ENCODE measurements at regions not wholly inside any gene's neighbourhood (a gene's known extent, or its start where the extent isn't known, plus 50 kb on each side); places are given as distances from the start of the nearest gene placed in this dataset.
"Not testable (repeated sequence)": the region's sequence is repeated elsewhere in the genome, so short reads cannot be mapped to it uniquely, and the experiment has no call there.

DNA sequence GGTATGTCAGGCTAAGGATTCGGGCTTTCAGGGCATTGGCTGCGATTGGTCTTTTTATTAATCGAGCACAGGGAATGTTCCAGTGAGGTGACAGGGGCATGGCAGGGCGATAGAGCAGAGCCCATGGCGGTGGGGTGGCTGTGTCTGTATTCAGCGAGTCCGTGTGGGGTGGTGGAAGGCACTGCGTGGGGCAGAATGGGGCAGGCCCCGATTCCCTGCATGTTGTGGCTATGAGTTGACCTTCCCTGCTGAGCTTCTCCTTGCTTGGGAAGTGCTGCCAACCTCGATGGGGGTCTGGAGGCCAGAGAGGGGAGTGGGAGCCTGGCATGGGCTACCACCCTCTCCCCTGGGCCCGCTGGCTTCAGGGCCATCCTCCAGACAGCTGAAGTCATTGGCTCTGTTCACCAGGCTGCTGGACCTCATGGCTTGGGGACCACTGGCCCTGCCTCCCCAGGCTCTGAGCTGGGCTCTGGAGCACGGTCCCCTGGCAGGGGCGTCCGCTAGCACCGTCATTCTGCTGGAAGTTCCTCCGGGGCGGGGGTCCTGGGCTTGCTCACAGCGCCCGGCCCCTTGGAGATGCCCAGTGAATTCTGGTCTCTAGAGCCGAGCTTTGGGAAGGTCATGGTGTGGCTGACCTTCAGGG is 92.1 kb downstream of the NPIPB11 start:
- intact Hi-C loops (cut with DNase I): no loop called here
- no peak for DNase-seq

DNA sequence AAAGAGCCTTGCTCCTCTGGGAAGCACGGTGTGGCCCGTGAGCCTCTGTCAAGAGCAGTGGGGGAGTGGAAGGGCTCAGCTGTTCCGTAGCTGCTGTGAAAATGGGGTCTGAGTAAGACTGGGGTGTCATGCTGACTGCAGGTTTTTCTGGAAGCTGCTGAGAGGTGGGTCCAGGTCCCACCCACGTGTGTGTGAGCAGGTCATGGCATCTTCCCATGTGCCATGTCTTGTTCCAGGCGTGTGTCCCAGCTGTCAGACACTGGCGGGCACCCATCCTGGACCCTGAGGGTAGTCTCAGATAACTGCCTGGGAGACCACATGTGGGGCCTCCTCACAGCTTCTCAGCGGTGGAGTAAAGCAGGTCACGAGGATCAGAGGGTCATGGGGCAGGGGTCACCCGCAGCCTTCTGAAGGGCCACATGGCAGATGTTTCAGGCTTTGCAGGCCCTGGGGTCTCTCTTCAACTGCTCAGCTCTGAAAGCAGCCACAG is 92.9 kb downstream of the NPIPB11 start:
- intact Hi-C loops (cut with DNase I): no loop called here
- DNase-seq: no peak

DNA sequence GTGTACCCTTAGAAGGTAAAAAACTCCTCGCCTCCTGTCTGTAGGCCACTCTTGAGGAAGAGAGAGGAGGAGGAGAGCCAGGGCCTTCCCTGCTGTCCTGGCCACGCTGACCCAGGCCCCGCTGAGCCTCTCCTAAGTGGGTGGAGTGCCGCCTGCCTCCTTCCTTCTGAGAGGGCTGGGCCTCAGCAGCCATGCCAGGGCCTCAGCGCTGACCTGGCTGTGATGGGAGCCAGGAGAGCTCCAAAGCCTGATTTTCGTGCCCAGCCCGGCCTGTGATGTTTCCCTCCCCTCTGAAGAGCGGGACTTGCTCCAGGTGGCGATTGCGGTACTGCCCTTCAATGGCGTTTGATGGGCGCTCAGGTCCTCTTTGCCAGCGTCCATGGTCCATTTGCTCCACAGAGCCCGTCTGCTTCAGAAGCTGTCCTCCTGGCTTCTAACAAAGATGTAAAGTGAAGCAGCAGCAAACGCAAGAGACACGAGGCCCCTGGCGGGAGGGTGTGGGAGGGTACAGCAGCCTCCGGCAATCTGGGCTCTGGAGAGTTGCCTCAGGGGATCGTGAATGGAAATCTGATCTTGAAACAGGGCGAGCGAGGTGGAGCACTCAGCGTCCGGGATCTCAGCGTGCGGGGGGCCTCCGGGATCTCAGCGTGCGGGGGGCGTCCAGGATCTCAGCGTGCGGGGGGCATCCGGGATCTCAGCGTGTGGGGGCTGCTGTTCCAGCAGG is 93.5 kb downstream of the NPIPB11 start:
- intact Hi-C loops (cut with DNase I): no loop called here
- DNase-seq: no peak

DNA sequence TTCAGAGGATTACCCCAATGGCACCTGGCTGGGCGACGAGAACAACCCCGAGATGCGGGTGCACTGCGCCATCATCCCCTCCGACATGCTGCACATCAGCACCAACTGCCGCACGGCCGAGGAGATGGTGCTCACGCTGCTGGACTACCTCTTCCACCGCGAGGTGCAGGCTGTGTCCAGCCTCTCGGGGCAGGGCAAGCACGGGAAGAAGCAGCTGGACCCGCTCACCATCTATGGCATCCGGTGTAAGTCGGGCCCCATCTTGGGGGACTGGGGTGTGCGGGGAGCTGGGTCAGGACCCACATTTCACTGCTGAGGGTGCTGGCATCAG is 94.2 kb downstream of the NPIPB11 start:
- DNase-seq; intact Hi-C loops (cut with DNase I): not testable (repeated sequence)

DNA sequence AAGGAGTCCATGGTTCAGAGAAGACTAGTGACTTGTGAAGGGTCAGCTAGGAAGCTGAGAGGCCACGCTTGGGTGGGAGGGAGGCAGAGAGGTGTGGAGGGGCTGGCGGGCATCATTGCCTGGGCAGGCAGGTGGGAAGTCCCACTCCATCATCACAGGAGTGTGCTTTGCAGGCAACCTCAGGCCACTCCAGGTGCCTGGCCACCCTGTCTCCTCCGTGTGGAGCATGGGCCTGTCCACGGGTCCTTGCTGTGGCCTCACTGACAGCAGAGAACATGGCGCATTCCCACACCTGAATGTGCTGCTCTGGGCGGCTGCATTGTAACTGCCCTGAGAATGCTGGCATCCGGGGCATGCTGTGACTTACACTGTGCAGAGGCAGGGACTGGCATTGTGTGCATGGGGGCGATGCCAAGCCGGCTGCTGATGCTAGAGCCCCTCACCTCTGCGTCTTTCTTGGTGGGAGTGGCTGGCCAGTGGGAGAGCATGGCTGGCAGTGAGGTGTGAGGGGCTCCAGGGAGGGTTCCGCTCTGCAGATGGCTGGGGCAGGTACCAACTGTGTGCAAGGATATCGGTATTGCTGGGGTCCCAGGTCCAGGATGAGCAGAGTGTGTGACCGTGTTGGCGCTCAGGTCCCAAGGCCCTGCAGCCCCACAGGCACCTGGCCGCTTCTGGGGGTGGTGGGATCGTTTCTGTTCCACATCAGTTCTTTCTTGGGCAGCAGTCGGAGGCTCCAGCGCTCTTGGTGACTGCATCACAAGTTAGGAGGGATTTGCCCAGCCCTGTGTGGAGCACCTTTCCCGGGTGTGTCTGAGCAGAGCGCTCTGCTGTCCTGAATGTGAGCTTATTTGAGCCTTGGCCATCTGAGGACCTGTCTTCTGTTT is 94.8 kb downstream of the NPIPB11 start:
- no peak for DNase-seq
- intact Hi-C loops (cut with DNase I): no loop called here

DNA sequence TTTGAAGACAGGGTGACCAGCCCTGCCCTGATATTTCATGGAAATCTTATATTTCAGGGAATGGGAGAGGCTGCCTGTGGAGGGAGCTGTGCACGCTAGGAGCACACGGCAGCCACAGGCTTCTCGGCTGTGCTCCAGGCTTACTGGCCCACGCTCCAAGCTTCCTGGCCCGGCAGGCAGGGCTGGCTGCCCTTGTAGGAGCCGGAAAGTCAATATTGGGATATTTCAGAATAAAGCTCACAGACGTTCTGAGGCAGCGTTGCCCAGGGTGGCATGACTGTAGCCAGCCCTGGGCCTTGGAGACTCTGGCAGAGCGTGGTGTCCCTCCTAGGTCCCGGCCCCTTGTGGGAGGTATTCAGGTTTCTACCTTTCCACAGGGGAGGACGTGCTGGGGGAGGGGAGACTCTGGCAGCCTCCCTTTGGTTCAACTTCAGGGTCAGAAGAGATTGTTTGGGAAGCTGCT is 95.6 kb downstream of the NPIPB11 start:
- intact Hi-C loops (cut with DNase I): no loop called here
- no peak for DNase-seq

DNA sequence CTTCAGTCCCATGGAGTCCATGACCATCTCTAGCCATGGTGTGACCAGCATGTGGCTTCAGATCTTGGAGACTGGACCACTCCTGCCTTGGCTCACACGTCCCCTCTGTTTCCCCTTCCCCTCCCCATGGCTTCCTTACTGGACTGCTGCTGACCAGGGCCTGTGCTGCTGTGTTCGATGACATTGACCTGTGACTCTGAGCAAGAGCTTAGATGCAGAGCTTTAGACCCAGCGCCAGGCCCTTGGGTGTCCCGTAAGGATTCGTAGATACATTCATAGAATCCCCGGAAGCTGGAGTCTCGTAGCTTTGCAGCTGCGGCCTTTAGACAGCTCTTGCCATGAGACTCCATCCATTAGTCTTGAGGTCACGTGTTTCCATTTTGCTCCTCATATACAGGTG is 96.3 kb downstream of the NPIPB11 start:
- DNase-seq; intact Hi-C loops (cut with DNase I): not testable (repeated sequence)

DNA sequence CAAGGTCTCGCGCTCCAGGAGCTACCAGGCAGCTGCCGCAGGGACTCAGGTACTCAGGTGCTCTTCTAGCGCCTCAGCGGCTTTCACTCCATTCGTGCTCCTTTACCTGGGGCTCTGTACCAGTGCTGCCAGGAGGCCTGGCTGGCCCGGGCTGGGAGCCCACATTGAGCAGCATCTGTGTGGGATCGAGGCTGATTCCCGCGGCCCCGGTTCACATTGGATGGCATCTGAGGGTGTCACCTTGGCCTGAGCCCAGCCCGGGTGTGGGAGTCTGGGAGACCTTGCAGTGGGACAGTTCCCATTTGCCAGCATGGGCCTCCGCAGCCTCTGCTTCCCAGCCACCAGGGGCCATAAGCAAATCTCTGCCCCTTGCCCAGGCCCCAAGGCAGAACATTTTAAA is 96.9 kb downstream of the NPIPB11 start:
- intact Hi-C loops (cut with DNase I); DNase-seq: not testable (repeated sequence)

DNA sequence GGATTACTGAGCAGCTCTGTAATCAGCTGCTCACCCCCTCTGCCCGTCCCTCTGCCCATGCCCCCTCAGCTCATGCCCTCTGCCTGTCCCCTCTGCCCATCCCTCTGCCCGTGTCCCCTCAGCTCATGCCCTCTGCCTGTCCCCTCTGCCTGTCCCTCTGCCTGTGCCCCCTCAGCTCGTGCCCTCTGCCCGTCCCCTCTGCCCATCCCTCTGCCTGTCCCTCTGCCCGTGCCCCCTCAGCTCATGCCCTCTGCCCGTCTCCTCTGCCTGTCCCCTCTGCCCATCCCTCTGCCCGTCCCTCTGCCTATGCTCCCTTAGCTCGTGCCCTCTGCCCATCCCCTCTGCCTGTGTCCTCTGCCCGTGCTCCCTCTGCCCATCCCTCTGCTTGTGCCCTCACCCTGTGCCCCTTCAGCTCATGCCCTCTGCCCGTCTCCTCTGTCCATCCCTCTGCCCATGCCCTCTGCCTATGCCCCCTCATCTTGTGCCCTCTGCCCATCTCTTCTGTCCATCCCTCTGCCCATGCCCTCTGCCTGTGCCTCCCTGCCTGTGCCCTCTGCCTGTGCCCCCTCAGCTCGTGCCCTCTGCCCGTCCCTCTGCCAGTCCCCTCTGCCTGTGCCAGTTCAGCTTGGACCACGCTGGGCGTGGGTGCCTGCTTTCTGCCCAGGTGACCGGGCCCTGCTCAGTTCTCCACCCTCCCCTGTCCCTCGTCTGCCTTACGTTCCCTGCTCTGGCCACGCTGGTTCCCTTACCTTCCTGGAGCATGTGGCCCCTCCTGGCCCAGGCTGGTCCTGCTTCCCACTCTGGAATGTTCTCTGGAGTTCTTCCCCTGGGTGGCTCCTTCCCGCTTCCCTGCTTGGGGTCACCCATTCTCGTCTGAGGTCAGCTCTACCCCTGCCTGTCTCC is 97.6 kb downstream of the NPIPB11 start:
- no peak for DNase-seq
- intact Hi-C loops (cut with DNase I): no loop called here

DNA sequence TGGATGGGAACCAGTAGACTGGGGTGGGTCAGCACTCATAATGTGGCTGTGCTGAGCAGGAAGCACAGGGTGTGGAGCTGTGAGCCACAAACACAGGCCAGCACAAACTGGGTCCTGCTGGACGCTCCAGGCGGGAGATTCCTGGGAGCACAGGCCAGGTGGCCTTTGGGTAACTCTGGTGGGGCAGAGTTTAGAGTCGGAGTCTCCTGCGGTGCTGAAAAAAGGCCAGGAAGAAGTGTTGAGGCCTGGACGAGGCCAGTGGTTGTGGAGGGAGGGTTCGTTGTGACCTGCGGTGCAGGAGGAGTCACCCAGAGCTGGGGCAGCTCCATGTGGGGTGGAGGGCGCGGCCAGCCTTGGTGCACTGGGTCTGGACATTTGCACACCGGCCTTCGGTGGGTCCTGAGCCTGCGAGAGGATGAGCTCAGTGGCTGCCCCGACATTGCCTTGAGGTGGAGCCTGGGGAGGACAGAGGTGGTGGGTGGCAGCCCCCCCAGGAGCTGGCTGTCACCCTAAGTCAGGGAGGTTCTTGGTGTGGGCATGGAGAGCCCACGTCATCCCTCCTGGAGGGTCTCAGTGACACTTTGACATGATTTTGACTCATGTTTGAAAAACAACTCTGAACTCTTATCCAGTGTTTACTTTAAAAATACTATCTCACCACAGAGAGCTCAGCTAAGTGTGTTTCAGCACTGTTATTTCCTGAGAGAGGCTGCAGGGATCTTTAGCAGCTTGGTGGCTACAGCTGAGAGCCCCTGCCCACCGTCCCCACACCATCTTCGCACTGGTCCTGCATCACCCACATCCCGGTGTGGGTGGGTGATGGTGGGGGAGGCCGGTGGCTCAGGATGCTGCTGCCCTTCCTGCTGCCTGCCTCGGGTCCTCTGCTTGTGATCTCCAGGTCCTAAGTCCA is 98.7 kb downstream of the NPIPB11 start:
- no peak for DNase-seq
- intact Hi-C loops (cut with DNase I): no loop called here

DNA sequence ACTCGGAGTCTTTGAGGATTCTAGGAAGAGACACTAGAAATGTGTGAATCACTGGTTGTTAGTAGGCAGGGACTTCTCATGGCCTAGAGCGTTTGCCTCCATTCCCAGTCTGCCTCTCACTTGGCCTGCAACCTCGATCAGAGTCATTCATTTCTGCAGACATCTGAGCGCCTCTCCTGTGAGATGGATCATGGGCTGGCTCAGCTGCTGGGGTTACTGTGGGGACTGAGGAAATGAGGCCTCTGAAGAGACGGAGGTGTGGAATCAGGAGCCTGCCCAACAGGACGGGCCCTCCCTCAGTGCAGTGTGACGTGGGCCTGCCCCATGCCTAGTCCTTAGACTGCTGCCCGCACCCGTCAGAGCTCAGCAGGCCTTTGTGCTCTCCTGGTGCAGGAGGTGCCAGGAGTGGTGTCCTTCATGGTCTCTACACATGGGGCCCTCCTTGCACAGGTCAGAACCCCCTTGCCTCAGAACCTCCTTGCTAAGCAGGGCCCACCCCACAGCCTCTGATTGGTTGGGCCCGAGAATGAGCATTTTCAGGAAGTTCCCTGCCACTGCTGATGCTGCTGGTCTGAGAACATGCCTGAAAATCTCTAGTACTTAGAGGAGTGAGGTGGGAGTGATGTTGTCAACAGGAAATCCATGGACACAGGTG is 99.4 kb downstream of the NPIPB11 start:
- DNase-seq: no peak
- intact Hi-C loops (cut with DNase I): no loop called here

DNA sequence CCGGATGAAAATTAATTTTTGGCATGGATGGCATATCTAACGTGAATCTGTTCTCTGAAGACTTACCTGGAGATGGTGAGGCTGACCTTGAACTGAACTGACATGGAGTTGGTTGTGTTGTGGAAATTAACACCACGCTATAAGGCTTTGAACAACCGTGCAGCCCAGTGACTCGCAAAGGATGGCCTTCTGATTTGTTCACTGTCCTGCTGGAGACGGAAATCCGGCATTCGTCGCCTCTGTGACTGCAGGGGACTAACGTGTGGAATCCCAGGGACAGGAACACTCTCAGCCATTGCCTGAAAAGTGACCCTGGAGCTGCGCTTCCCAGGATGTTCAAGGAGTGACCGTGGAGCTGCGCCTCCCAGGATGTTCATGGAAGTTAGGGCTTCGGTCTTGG is 100.3 kb downstream of the NPIPB11 start:
- no peak for DNase-seq
- intact Hi-C loops (cut with DNase I): no loop called here

DNA sequence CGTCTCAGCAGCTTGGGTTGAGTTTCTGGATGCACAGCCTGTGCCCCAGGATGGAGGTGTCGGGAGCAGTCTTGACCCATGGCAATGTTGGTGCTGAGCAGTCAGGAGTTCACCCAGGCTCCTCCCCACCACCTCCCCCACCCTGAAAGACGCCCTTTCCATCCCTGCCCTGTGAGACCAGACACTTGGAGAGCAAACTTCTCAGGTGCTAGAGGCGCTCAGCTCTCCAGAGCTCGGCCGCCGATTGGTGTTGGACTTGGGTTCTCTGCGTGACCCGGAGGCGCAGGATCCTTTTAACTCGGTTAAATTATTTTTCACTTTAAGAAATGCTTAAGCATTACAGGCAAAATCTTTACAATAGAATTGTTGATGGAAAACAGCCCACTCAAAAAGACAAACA is 101.5 kb downstream of the NPIPB11 start:
- intact Hi-C loops (cut with DNase I): not testable (repeated sequence)
- DNase-seq: peak in 3 of 42 donors; percentile 9 to 36 (median 31)

DNA sequence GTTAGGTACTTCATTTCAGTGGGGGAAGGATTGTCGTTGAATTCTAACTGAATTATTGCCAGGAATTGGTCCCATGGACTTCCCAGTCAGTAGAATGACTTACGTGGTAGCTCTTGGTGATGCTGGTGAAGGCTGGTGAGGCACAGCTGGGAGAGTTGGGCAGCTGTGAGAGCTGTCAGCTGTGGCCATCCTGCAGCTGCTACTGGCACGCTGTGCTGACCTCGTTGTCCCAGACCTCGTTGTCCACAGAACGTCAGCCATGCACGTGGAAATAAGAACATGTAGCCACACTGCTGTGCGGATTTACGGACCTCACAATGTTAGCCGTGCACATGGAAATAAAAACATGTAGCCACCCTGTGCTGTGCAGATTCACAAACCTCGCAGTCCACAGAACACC is 102.3 kb downstream of the NPIPB11 start:
- peak in 28 of 42 donors; percentile 16 to 71 (median 38) for DNase-seq
- intact Hi-C loops (cut with DNase I): no loop called here

DNA sequence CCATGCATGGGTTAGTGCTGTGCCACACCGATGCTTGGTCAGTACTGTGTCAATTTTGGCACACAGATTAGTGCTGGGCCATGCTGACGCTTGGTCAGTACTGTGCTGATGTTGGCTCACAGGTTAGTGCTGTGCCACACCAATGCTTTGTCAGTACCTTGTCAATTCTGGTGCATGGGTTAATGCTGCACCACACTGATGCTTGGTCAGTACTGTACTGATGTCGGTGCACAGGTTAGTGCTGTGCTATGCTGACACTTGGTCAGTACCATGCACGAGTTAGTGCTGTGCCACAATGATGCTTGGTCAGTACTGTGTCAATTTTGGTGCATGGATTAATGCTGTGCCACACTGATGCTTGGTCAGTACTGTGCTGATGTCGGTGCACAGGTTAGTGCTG is 103.0 kb downstream of the NPIPB11 start:
- peak in 1 of 42 donors; percentile 9 for DNase-seq
- intact Hi-C loops (cut with DNase I): no loop called here

DNA sequence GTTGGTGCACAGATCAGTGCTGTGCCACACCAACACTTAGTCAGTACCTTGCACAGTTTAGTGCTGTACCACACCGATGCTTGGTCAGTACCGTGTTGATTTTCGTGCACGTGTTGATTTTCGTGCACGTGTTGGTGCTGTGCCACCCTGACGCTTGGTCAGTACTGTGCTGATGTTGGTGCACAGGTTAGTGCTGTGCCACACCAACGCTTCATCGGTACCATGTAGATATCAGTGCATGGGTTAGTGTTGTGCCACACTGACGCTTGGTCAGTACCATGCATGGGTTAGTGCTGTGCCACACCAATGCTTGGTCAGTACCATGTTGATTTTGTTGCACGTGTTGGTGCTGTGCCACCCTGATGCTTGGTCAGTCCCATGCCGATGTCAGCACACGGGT is 103.5 kb downstream of the NPIPB11 start:
- DNase-seq: peak in 3 of 42 donors; percentile 2 to 16 (median 9)
- intact Hi-C loops (cut with DNase I): no loop called here

DNA sequence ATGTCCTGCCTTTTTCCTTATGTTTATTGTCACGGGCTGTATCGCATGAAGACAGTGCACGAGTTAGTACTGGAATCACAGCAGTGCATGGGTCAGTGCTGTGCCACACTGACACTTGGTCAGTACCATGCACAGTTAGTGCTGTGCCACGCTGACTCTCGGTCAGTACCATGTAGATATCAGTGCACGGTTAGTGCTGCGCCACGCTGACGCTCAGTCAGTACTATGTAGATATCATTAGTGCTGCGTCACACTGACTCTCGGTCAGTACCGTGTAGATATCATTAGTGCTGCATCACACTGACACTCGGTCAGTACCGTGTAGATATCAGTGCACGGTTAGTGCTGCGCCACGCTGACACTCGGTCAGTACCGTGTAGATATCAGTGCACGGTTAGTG is 104.1 kb downstream of the NPIPB11 start:
- intact Hi-C loops (cut with DNase I): not testable (repeated sequence)
- DNase-seq: peak in 1 of 42 donors; percentile 6

Data from head of caudate nucleus (tissue), 42 donors.